SK-N-SH treated with all-trans-retinoic acid at 6 μM for 48 hours (cell line): ENCODE measurements at regions not wholly inside any gene's neighbourhood (a gene's known extent, or its start where the extent isn't known, plus 50 kb on each side); places are given as distances from the start of the nearest gene placed in this dataset.

Source experiments
- ARNTL ChIP-seq: fragments of 450-650 bp; formaldehyde crosslinking; IDR thresholded peaks from 2 replicates; pipeline ENCODE4 v1.5.0; 2020; ENCODE audit warnings: low read depth, mild to moderate bottlenecking, moderate library complexity, borderline replicate concordance
- CSDC2 ChIP-seq: fragments of 250-450 bp; sonication (Bioruptor Pico); IDR thresholded peaks from 2 replicates; pipeline ENCODE4 v1.5.0; 2020; ENCODE audit warnings: mild to moderate bottlenecking, moderate library complexity
- OSR1 ChIP-seq: fragments of 250-450 bp; sonication (Bioruptor Pico); IDR thresholded peaks from 2 replicates; pipeline ENCODE4 v1.8.0; 2022; ENCODE audit warnings: moderate library complexity, mild to moderate bottlenecking, inconsistent platforms
- PPARA ChIP-seq: fragments of 250-450 bp; sonication (Bioruptor Pico); IDR thresholded peaks from 2 replicates; pipeline ENCODE4 v1.5.0; 2020; ENCODE audit warnings: mild to moderate bottlenecking, borderline replicate concordance
- TCF4 ChIP-seq: fragments of 250-450 bp; sonication (Bioruptor Pico); IDR thresholded peaks from 2 replicates; pipeline ENCODE4 v1.8.0; 2021; ENCODE audit warnings: mild to moderate bottlenecking, moderate library complexity, borderline replicate concordance
- TOX ChIP-seq: fragments of 250-450 bp; sonication (Bioruptor Pico); IDR thresholded peaks from 2 replicates; pipeline ENCODE4 v1.8.0; 2021; ENCODE audit warnings: mild to moderate bottlenecking, moderate library complexity, borderline replicate concordance
- ZC3H10 ChIP-seq: fragments of 250-450 bp; sonication (Bioruptor Pico); IDR thresholded peaks from 2 replicates; pipeline ENCODE4 v1.5.1; 2021; ENCODE audit warnings: mild to moderate bottlenecking, moderate library complexity
- ZFP3 ChIP-seq: fragments of 250-450 bp; sonication (Bioruptor Pico); IDR thresholded peaks from 2 replicates; pipeline ENCODE4 v1.5.0; 2020; ENCODE audit warnings: mild to moderate bottlenecking, moderate library complexity
- ZFP30 ChIP-seq: fragments of 450-650 bp; formaldehyde crosslinking; IDR thresholded peaks from 2 replicates; pipeline ENCODE4 v1.5.0; 2022; ENCODE audit warnings: mild to moderate bottlenecking, moderate library complexity
- ZNF565 ChIP-seq: fragments of 450-650 bp; formaldehyde crosslinking; conservative IDR thresholded peaks from 2 replicates; pipeline ENCODE4 v1.5.0; 2020; ENCODE audit warnings: low read depth, mild to moderate bottlenecking, moderate library complexity
- ZNF8 ChIP-seq: fragments of 450-650 bp; formaldehyde crosslinking; IDR thresholded peaks from 2 replicates; pipeline ENCODE4 v1.5.0; 2020; ENCODE audit warnings: mild to moderate bottlenecking, moderate library complexity
- TF ChIP-seq, protein P1 (sequence below): fragments of 250-450 bp; sonication (Bioruptor Pico); IDR thresholded peaks from 2 replicates; pipeline ENCODE4 v1.8.0; 2020; ENCODE audit warnings: mild to moderate bottlenecking, moderate library complexity, borderline replicate concordance
- TF ChIP-seq, protein P2 (sequence below): fragments of 250-450 bp; sonication (Bioruptor Pico); IDR thresholded peaks from 2 replicates; pipeline ENCODE4 v1.8.0; 2021; ENCODE audit warnings: low read depth, mild to moderate bottlenecking, moderate library complexity, borderline replicate concordance
- TF ChIP-seq, protein P3 (sequence below): fragments of 250-450 bp; sonication (Bioruptor Pico); IDR thresholded peaks from 2 replicates; pipeline ENCODE4 v1.5.1; 2020; ENCODE audit warnings: low read depth, mild to moderate bottlenecking, moderate library complexity

DNA sequence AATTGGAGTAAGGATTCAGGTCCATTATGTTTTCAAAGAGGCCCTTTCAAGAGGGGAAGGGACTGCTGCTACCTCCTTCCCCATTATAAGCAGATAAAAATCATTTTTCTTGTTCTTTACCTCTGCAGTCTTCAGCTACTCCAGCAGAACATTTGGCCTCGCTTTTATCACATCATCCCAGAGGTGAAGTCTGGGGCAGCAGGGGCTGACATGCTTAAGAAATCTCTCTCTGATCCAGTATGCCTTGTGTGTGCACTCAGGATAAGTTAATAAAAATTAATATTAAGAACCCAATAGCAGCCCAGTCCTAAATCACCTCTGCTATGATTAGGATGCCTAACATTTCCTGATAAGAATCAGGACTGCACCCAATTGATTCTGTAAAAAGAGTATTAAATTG is 306.9 kb upstream of the NREP start:
- TF ChIP-seq, protein P1, sequence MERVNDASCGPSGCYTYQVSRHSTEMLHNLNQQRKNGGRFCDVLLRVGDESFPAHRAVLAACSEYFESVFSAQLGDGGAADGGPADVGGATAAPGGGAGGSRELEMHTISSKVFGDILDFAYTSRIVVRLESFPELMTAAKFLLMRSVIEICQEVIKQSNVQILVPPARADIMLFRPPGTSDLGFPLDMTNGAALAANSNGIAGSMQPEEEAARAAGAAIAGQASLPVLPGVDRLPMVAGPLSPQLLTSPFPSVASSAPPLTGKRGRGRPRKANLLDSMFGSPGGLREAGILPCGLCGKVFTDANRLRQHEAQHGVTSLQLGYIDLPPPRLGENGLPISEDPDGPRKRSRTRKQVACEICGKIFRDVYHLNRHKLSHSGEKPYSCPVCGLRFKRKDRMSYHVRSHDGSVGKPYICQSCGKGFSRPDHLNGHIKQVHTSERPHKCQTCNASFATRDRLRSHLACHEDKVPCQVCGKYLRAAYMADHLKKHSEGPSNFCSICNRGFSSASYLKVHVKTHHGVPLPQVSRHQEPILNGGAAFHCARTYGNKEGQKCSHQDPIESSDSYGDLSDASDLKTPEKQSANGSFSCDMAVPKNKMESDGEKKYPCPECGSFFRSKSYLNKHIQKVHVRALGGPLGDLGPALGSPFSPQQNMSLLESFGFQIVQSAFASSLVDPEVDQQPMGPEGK (CRISPR knock-in tag) = no peak
- no peak for TF ChIP-seq ARNTL (CRISPR knock-in tag)
- TF ChIP-seq, protein P2, sequence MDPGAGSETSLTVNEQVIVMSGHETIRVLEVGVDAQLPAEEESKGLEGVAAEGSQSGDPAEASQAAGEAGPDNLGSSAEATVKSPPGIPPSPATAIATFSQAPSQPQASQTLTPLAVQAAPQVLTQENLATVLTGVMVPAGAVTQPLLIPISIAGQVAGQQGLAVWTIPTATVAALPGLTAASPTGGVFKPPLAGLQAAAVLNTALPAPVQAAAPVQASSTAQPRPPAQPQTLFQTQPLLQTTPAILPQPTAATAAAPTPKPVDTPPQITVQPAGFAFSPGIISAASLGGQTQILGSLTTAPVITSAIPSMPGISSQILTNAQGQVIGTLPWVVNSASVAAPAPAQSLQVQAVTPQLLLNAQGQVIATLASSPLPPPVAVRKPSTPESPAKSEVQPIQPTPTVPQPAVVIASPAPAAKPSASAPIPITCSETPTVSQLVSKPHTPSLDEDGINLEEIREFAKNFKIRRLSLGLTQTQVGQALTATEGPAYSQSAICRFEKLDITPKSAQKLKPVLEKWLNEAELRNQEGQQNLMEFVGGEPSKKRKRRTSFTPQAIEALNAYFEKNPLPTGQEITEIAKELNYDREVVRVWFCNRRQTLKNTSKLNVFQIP (CRISPR knock-in tag) = no peak
- TF ChIP-seq ZFP3 = no peak
- no peak for TF ChIP-seq ZNF565
- no peak for TF ChIP-seq TCF4 (CRISPR knock-in tag)
- no peak for TF ChIP-seq TOX
- no peak for TF ChIP-seq ZNF8 (CRISPR knock-in tag)
- TF ChIP-seq ZC3H10 (CRISPR knock-in tag) = no peak
- TF ChIP-seq ZFP30 (CRISPR knock-in tag) = no peak
- TF ChIP-seq, protein P3, sequence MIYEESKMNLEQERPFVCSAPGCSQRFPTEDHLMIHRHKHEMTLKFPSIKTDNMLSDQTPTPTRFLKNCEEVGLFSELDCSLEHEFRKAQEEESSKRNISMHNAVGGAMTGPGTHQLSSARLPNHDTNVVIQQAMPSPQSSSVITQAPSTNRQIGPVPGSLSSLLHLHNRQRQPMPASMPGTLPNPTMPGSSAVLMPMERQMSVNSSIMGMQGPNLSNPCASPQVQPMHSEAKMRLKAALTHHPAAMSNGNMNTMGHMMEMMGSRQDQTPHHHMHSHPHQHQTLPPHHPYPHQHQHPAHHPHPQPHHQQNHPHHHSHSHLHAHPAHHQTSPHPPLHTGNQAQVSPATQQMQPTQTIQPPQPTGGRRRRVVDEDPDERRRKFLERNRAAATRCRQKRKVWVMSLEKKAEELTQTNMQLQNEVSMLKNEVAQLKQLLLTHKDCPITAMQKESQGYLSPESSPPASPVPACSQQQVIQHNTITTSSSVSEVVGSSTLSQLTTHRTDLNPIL (CRISPR knock-in tag) = no peak
- no peak for TF ChIP-seq CSDC2
- no peak for TF ChIP-seq OSR1 (CRISPR knock-in tag)
- no peak for TF ChIP-seq PPARA
